ENCODE measurements at regions not wholly inside any gene's neighbourhood (a gene's known extent, or its start where the extent isn't known, plus 50 kb on each side); places are given as distances from the start of the nearest gene placed in this dataset.

DNA sequence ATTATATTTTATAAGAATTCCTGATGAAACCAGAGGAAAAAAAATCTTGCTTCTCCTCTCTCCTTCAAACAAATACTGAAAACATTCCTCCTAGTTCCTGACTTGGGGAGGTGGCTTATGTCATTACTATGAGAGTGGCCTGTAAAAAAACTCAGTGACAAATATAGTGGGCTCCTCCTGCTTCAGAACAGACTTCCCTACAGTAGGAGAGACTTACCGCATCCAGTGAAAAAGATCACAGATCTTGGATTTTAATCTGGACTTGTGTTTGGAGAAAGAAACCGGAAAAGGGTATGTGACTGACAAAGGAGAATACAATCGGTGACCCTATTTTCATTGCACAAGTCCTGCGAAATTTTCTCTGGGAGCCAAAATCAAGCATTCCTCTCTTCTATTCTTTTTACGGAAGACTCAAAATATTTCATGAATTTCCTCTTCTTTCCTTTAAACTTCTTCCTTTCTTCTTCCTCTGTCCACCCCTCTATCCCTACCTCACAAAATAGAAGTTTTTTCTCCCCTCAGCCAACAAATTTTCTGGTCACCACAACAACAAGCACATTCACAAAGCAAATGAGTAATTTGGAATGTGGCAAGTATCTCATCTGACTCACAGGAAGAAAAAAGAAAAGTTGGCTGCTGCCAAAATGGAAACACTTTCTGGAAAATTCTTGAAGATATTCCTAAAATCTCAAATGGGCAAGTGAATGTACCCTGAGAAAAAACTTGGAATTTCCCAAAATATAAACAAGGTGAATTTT is 185.1 kb upstream of the CDKN3 start:
- no peaks in the 10 kb centered on the region for H3K27me3 ChIP-seq
- ATAC-seq (peak; percentile 46), DNase-seq (no peak)
- H3K36me3 ChIP-seq, result no peaks in the 10 kb centered on the region
- peak overlapping the region in 1 of 2 donors; percentile 27 for H3K27ac ChIP-seq
- H3K4me1 ChIP-seq, result no peaks in the 10 kb centered on the region
- TF ChIP-seq, protein P1, sequence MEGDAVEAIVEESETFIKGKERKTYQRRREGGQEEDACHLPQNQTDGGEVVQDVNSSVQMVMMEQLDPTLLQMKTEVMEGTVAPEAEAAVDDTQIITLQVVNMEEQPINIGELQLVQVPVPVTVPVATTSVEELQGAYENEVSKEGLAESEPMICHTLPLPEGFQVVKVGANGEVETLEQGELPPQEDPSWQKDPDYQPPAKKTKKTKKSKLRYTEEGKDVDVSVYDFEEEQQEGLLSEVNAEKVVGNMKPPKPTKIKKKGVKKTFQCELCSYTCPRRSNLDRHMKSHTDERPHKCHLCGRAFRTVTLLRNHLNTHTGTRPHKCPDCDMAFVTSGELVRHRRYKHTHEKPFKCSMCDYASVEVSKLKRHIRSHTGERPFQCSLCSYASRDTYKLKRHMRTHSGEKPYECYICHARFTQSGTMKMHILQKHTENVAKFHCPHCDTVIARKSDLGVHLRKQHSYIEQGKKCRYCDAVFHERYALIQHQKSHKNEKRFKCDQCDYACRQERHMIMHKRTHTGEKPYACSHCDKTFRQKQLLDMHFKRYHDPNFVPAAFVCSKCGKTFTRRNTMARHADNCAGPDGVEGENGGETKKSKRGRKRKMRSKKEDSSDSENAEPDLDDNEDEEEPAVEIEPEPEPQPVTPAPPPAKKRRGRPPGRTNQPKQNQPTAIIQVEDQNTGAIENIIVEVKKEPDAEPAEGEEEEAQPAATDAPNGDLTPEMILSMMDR (IDR thresholded peaks at IDR 0.05), result no peak
- H3K9me3 ChIP-seq, result no peaks in the 10 kb centered on the region
- H3K4me3 ChIP-seq, result no peak overlapping the region
- intact Hi-C loops (cut with DNase I), result no loop called here

DNA sequence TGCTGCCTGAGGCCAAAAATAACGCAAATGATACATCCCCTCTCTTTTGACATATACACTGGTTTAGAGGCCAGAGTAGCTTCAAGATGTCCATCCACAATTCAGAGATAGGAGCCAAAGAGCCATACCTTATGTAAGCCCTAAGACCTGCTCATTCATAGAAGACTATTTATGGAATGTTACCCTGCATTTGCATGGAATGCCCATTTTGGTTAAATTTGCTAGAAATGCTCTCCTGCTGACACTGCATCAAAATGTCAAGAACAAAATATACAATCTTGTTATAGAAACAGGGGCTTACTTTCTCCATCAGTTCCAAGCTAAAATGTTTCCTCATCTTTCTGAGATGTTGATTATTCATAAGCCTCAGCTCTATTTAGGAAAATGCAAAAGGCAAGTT is 183.3 kb upstream of the CDKN3 start:
- TF ChIP-seq, protein P1 (IDR thresholded peaks at IDR 0.05), result no peak

DNA sequence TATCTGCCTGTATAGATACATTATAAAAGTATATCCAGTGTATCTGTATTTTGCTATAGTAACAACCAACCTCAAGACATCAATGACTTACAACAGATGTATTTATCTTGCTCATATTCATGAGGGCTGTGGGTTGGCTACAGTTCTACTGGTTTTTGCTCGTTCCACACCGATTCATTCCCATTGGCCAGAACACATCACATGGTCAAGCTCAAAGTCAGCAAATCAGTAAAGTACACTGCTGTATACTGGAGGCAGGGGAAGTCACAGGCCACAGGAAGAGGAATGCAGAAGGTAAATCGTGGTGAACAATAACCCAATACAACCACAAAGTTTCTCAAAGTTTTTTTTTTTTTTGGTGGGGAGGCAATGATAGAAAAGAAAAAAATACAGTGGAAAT is 180.0 kb upstream of the CDKN3 start:
- no peak for DNase-seq

More for the DNA sequence above, 183.3 kb upstream of the CDKN3 start:
- intact Hi-C loops (cut with DNase I), result no loop called here
- Histone ChIP-seq H3K36me3 (no peaks in the 10 kb centered on the region), H3K4me1 (no peaks in the 10 kb centered on the region), H3K27ac (no peak overlapping the region), H3K27me3 (peaks cover 0 to 7% of the 10 kb centered on the region in 2 donors), H3K9me3 (no peaks in the 10 kb centered on the region), H3K4me3 (no peak overlapping the region)
- DNase-seq, result no peak
- no peak for ATAC-seq

DNA sequence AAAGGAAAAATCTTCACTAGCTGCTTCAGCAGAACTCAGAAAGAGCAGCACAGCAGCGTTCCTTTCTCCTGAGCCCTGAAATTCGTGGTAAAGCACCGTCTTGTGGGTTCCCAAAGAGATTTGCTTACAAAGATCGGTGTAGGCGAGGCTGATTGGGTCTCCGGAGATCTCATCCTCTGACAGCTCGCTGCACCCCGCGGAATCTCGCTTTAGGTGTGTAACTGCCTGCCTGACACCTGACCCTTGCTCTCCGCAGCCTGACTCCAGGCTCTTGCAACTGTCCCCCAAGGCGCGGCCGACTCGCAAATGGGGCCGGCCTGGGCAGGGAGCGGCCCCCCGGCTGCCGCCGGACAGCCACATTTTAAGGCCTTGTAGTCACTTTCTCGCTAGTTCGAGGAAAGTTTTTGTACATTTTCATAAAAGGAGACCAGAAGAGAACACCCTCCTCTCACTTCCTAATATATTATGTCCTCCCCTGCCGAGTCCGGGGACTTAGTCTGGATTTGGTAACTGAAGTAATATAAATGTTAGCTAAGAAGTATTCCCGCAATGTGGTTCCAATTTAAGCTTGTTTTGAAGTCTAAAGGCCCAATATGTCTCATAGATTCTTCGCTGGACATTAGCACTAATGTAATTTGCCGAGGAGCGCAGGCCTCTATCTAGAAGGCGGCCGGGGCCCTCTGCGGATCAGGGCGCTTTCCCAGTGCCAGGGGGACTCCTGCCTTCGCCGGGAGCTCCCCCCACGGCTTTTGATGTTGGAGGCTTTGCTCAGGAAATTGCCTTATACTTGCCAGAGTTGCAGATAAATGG is 177.3 kb upstream of the CDKN3 start:
- Histone ChIP-seq H3K4me1 (peaks cover 0 to 6% of the 10 kb centered on the region in 2 donors), H3K4me3 (no peak overlapping the region), H3K36me3 (no peaks in the 10 kb centered on the region), H3K9me3 (no peaks in the 10 kb centered on the region), H3K27ac (no peak overlapping the region), H3K27me3 (peaks cover 10 to 60% of the 10 kb centered on the region in 2 donors)
- ATAC-seq, result no peak
- intact Hi-C loops (cut with DNase I), result no loop called here
- no peak for DNase-seq
- TF ChIP-seq, protein P1 (IDR thresholded peaks at IDR 0.05), result no peak

More for the DNA sequence above, 180.0 kb upstream of the CDKN3 start:
- no peaks in the 10 kb centered on the region for H3K9me3 ChIP-seq
- ATAC-seq, result no peak
- intact Hi-C loops (cut with DNase I), result no loop called here
- TF ChIP-seq, protein P1 (IDR thresholded peaks at IDR 0.05), result no peak
- H3K36me3 ChIP-seq, result no peaks in the 10 kb centered on the region
- H3K4me3 ChIP-seq, result no peak overlapping the region
- peaks cover 0 to 6% of the 10 kb centered on the region in 2 donors for H3K4me1 ChIP-seq
- no peak overlapping the region for H3K27ac ChIP-seq
- peaks cover 10 to 40% of the 10 kb centered on the region in 2 donors for H3K27me3 ChIP-seq

DNA sequence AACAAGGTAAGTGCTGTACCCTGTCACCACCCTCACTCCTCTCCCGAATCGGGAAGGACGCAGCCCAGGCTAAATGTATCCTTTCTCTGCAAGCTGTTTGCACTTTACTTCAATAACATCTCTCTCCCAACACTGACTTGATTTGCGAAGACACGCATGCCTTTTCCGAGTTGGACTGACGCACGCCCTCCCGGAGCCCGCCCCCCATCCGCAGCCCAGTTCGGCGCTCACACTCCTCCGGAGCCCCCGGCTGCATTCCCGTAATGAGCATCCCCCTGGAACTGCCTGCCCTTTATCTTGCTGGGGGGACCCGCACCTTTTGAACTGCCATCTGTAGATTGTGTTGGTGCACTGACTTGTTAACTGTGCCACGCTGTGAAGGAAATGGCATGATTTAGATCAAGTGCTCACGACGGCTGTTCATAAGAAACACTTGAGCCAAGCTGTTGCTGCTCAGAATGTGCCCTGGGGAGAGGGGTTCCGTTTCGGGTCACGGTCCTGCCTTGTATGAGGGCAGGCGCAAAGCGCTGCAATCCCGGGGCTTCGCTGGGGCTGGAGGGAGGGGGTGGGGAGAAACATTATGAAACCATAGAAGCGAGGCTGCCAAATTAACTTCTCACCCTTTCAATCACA is 176.6 kb upstream of the CDKN3 start:
- peaks cover 0 to 6% of the 10 kb centered on the region in 2 donors for H3K4me1 ChIP-seq
- ATAC-seq (peak; percentile 74), DNase-seq (peak in 2 of 4 donors; percentile 75 to 76)
- intact Hi-C loops (cut with DNase I), result no loop called here
- no peak overlapping the region for H3K27ac ChIP-seq
- TF ChIP-seq, protein P1 (IDR thresholded peaks at IDR 0.05), result no peak
- H3K4me3 ChIP-seq, result peak overlapping the region in 1 of 2 donors; percentile 6
- H3K27me3 ChIP-seq, result peaks cover 10 to 60% of the 10 kb centered on the region in 2 donors
- no peaks in the 10 kb centered on the region for H3K9me3 ChIP-seq
- no peaks in the 10 kb centered on the region for H3K36me3 ChIP-seq

All from left lung (tissue), 4 donors.